A673 (cell line): ENCODE measurements at regions not wholly inside any gene's neighbourhood (a gene's known extent, or its start where the extent isn't known, plus 50 kb on each side); places are given as distances from the start of the nearest gene placed in this dataset.

Experiments
- CTCF ChIP-seq: fragments of 300-800, 200-600 bp; sonication (generic); conservative IDR thresholded peaks from 2 replicates; pipeline ENCODE4 v1.5.1; 2017; ENCODE audit warnings: low read depth, mild to moderate bottlenecking, antibody characterized with exemption, low read length, moderate library complexity, mixed read lengths
- EZH2 ChIP-seq: fragments of 200-600 bp; sonication (generic); IDR thresholded peaks from 2 replicates; pipeline ENCODE4 v1.6.1; 2017; ENCODE audit warnings: borderline replicate concordance, low read depth, mild to moderate bottlenecking, mixed read lengths, antibody characterized with exemption, low read length; ENCODE audit not compliant: poor library complexity, severe bottlenecking

GRCh38 chr9:18136354-18136994 is 337.5 kb upstream of the ADAMTSL1 start:
- TF ChIP-seq CTCF (no peak), EZH2 (no peak)
